ENCODE measurements at regions not wholly inside any gene's neighbourhood (a gene's known extent, or its start where the extent isn't known, plus 50 kb on each side); places are given as distances from the start of the nearest gene placed in this dataset.

- no peaks in the 10 kb centered on the region for H3K36me3 Mint-ChIP-seq (ENCODE audit: insufficient read depth)
- no peak for TF ChIP-seq CTCF (IDR thresholded peaks at IDR 0.05; ENCODE audit: unreplicated experiment)
- no peak overlapping the region for H3K4me3 Mint-ChIP-seq (ENCODE audit: low read depth)
- H3K4me1 Mint-ChIP-seq (ENCODE audit: low read depth), result peaks cover 3% of the 10 kb centered on the region
- peaks cover 8% of the 10 kb centered on the region for H3K9me3 Mint-ChIP-seq (ENCODE audit: low read depth)
- no peak for DNase-seq (ENCODE audit: low spot score, unreplicated experiment)
- H3K27ac Mint-ChIP-seq, result no peak overlapping the region
- peaks cover 10% of the 10 kb centered on the region for H3K27me3 Mint-ChIP-seq
Measured at GRCh38 chr13:76533251-76533650, 353.0 kb downstream of the KCTD12 start.

- H3K4me3 Mint-ChIP-seq (ENCODE audit: low read depth), result no peak overlapping the region
Measured at GRCh38 chr13:76527041-76527440, 359.2 kb downstream of the KCTD12 start.

GRCh38 chr13:76523740-76524340 is 362.4 kb downstream of the KCTD12 start:
- Mint-ChIP-seq H3K27me3 (peaks cover 17% of the 10 kb centered on the region), H3K4me3 (ENCODE audit: low read depth) (no peak overlapping the region), H3K4me1 (ENCODE audit: low read depth) (peaks cover 4% of the 10 kb centered on the region), H3K9me3 (ENCODE audit: low read depth) (peaks cover 5% of the 10 kb centered on the region), H3K27ac (no peak overlapping the region), H3K36me3 (ENCODE audit: insufficient read depth) (no peaks in the 10 kb centered on the region)
- no peak for TF ChIP-seq CTCF (IDR thresholded peaks at IDR 0.05; ENCODE audit: unreplicated experiment)
- no peak for DNase-seq (ENCODE audit: low spot score, unreplicated experiment)

More at GRCh38 chr13:76527041-76527440, 359.2 kb downstream of the KCTD12 start:
- H3K27me3 Mint-ChIP-seq, result peaks cover 23% of the 10 kb centered on the region
- no peak for TF ChIP-seq CTCF (IDR thresholded peaks at IDR 0.05; ENCODE audit: unreplicated experiment)
- peaks cover 2% of the 10 kb centered on the region for H3K9me3 Mint-ChIP-seq (ENCODE audit: low read depth)
- DNase-seq (ENCODE audit: low spot score, unreplicated experiment), result no peak
- H3K36me3 Mint-ChIP-seq (ENCODE audit: insufficient read depth), result no peaks in the 10 kb centered on the region
- no peak overlapping the region for H3K27ac Mint-ChIP-seq
- peaks cover 4% of the 10 kb centered on the region for H3K4me1 Mint-ChIP-seq (ENCODE audit: low read depth)

- Mint-ChIP-seq H3K27ac (no peak overlapping the region), H3K36me3 (ENCODE audit: insufficient read depth) (no peaks in the 10 kb centered on the region), H3K4me1 (ENCODE audit: low read depth) (no peaks in the 10 kb centered on the region), H3K4me3 (ENCODE audit: low read depth) (no peak overlapping the region), H3K9me3 (ENCODE audit: low read depth) (peaks cover 5% of the 10 kb centered on the region), H3K27me3 (peaks cover 13% of the 10 kb centered on the region)
- no peak for DNase-seq (ENCODE audit: low spot score, unreplicated experiment)
- no peak for TF ChIP-seq CTCF (IDR thresholded peaks at IDR 0.05; ENCODE audit: unreplicated experiment)
Measured at GRCh38 chr13:76522083-76522755, 364.0 kb downstream of the KCTD12 start.

GRCh38 chr13:76519685-76520084 is 366.5 kb downstream of the KCTD12 start:
- Mint-ChIP-seq H3K36me3 (ENCODE audit: insufficient read depth) (no peaks in the 10 kb centered on the region), H3K4me3 (ENCODE audit: low read depth) (no peak overlapping the region), H3K27ac (no peak overlapping the region), H3K27me3 (peaks cover 20% of the 10 kb centered on the region), H3K4me1 (ENCODE audit: low read depth) (no peaks in the 10 kb centered on the region), H3K9me3 (ENCODE audit: low read depth) (peaks cover 5% of the 10 kb centered on the region)
- DNase-seq (ENCODE audit: low spot score, unreplicated experiment), result no peak
- no peak for TF ChIP-seq CTCF (IDR thresholded peaks at IDR 0.05; ENCODE audit: unreplicated experiment)
